Bronchial epithelial cell (primary cell): ENCODE measurements at regions not wholly inside any gene's neighbourhood (a gene's known extent, or its start where the extent isn't known, plus 50 kb on each side); places are given as distances from the start of the nearest gene placed in this dataset.

ENCODE experiments used
- DNase-seq: peaks from one replicate; pipeline ENCODE4 v3.0.0-alpha.2; 2010; ENCODE audit warnings: low read depth
- FAIRE-seq: peaks from 2 replicates; lab custom pipeline; 2011; peaks lifted over from hg19 to GRCh38; lab: Jason Lieb, UNC
- H3K27me3 ChIP-seq: 2 replicates; pipeline ENCODE4 v1.5.1; 2011; ENCODE audit warnings: low read length; ENCODE audit not compliant: control insufficient read depth, insufficient read depth
- H3K36me3 ChIP-seq: 2 replicates; pipeline ENCODE4 v1.5.1; 2011; ENCODE audit warnings: low read length; ENCODE audit not compliant: control insufficient read depth, insufficient read depth
- H3K4me3 ChIP-seq: 2 replicates; pipeline ENCODE4 v1.5.1; 2011; ENCODE audit warnings: mild to moderate bottlenecking, low read depth, low read length, control low read depth
- TF ChIP-seq, protein P1 (sequence below): IDR thresholded peaks from 2 replicates; pipeline ENCODE4 v1.5.1; 2011; ENCODE audit warnings: mild to moderate bottlenecking, moderate library complexity, low read length, control low read depth, inconsistent platforms; ENCODE audit not compliant: insufficient read depth, severe bottlenecking

DNA sequence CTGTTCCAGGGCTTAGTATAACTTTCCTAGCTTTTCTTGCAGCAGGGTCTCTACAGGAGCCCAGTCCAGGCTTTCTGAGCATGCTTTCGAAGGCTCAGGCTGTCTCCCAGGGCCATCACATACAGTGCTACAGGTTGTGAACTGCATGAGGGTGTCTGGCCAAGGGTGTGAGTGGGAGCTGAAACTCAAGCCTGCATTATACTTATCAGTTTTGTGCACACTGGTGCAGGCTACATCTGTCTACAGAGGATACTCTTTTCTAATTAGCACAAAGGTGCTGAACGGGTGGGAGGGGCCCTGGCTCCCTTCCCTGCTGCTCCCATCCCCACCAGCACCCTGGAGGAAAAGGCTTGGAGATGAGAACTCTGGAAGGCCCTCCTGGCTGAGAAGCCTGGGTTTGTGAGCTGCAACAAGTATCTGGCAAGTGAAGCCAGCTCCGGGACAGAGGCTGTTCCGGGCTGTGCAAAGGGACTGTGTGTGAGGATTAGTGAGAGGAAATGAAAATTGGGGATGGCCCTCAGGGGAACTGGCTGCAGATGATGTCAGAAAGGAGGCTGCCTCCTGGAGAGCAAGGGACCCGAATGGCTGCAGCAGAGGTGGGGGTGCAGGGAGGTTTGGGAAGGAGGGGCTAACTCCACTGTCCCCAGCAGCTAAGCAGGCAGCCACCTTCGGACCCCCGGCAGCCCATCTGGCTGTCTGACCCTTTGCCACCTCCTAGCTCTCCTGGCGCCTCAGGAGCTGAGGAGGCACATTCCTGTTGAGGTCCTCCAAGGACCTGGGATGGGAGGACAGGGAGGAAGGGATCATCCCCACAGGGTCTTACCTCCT lies 68.5 kb downstream of the EFNB1 start:
- no peak for FAIRE-seq
- H3K36me3 ChIP-seq = no peaks in the 10 kb centered on the region
- TF ChIP-seq, protein P1, sequence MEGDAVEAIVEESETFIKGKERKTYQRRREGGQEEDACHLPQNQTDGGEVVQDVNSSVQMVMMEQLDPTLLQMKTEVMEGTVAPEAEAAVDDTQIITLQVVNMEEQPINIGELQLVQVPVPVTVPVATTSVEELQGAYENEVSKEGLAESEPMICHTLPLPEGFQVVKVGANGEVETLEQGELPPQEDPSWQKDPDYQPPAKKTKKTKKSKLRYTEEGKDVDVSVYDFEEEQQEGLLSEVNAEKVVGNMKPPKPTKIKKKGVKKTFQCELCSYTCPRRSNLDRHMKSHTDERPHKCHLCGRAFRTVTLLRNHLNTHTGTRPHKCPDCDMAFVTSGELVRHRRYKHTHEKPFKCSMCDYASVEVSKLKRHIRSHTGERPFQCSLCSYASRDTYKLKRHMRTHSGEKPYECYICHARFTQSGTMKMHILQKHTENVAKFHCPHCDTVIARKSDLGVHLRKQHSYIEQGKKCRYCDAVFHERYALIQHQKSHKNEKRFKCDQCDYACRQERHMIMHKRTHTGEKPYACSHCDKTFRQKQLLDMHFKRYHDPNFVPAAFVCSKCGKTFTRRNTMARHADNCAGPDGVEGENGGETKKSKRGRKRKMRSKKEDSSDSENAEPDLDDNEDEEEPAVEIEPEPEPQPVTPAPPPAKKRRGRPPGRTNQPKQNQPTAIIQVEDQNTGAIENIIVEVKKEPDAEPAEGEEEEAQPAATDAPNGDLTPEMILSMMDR = no peak
- H3K27me3 ChIP-seq = no peaks in the 10 kb centered on the region
- DNase-seq = no peak
- H3K4me3 ChIP-seq = no peak overlapping the region

DNA sequence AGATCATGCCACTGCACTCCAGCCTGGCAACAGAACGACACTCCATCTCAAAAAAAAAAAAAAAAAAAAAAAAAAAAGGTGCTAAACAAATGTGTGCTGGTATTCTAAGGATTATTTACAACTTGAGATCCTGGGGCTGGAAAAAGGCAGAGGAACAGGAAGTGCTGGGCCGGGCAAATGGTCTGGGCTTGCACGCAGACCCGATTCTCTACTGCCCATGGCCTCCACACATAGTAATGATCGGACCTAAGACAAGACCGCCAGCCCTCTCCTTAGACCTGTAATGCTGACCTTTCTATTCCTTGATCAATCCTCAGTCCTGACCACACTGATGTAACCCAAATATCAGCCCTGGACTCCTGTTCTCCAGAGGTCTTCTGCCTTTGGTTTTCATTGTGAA lies 67.8 kb downstream of the EFNB1 start:
- FAIRE-seq (no peak), DNase-seq (no peak)
- TF ChIP-seq, protein P1 = no peak
- Histone ChIP-seq H3K36me3 (no peaks in the 10 kb centered on the region), H3K27me3 (no peaks in the 10 kb centered on the region), H3K4me3 (no peak overlapping the region)

DNA sequence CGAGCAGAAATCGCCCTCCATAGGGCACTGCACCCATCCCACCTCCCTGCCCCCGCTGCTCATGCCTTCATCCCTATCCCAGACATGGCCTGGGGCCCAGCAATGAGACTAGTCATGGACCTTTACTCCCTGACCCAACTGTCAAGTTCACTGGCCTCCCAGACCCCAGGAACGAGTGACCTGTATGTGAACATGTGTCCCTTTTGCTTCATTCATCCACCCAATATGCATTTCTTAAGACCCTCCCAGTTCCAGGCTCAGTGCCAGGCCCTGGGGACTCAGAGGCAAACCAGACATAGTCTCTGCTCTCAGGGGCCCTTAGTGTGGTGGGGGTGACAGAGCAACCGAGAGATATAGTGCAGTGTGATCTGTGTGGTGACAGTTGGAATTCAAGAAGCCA lies 67.0 kb downstream of the EFNB1 start:
- H3K4me3 ChIP-seq = no peak overlapping the region
- no peak for DNase-seq
- TF ChIP-seq, protein P1 = no peak
- no peaks in the 10 kb centered on the region for H3K36me3 ChIP-seq
- no peak for FAIRE-seq
- no peaks in the 10 kb centered on the region for H3K27me3 ChIP-seq

DNA sequence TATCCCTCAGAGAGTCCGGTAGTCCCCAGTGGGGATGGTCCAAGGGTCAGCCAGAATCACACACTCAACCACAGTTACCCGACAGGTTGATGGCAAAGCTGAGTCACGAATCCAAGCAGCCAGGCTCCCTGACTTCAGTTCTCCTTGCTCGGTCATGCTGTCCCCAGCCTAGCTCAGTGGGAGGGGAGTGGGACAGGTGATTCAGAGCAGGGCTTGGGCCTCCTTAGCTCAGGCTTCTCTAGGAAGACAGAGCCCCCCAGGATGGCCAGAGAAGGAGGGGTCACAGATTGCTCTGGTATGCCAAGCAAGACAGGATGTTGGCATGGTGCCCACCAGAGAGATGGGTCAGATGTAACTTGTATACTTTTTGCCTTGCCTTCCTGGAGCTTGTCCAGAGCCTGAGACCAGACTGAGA lies 66.5 kb downstream of the EFNB1 start:
- Histone ChIP-seq H3K36me3 (no peaks in the 10 kb centered on the region), H3K4me3 (no peak overlapping the region), H3K27me3 (no peaks in the 10 kb centered on the region)
- DNase-seq = peak; percentile 74
- TF ChIP-seq, protein P1 = no peak
- FAIRE-seq = peak; percentile 32

DNA sequence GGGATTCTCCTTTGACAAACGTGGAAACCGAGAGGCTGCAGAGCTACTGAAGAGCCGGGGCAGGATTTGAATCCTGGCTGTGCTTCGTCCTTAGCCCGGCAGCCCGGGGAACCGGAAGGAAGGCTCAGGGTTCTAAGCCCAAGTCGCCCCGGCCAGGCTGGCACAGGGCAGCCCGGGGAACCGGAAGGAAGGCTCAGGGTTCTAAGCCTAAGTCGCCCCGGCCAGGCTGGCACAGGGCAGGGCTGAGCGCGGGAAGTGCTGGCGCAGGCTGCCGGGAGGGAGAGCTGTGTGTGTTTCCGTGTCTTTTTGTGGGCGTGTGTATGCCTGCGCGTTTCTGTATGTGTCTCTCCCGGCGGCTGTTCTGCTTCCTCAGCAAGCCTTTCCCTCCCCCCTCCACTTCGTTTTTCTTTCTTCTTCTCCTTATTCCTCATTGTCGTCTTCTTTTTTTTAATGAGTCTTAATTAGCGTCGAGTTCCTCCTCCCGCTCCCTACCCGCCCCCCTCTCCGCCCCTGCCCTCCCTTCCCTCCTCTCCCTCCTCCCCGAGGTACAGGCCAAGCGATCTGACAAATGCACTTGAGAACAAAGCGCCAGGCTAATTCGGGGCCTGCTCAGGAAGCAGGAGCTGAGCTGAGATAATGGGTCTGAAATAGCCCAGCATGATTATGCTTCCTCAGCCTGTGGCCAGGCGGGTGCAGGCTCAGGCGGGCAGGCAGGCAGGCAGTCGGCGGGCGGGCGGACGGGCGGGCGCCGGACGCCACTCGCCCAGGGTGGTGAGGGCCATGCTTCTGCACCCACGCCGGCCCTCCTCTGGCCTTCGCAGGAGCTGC lies 65.9 kb downstream of the EFNB1 start:
- Histone ChIP-seq H3K36me3 (no peaks in the 10 kb centered on the region), H3K27me3 (no peaks in the 10 kb centered on the region), H3K4me3 (no peak overlapping the region)
- FAIRE-seq (no peak), DNase-seq (peak; percentile 62)
- TF ChIP-seq, protein P1 = peak; percentile 10
